Activated naive CD4-positive, alpha-beta T cell treated with anti-CD3 and anti-CD28 coated beads for 36 hours (primary cell): ENCODE measurements at regions not wholly inside any gene's neighbourhood (a gene's known extent, or its start where the extent isn't known, plus 50 kb on each side); places are given as distances from the start of the nearest gene placed in this dataset.
A peak's percentile ranks its signal among the peaks of the same experiment; 100 is the strongest.

Experiments
- CTCF ChIA-PET: fragments of 350-600 bp; sonication (Branson Sonifier 250); formaldehyde crosslinking; loops from one replicate; lab custom pipeline; 2021; ENCODE audit warnings: antibody characterized with exemption; lab: Charles Lee
- DNase-seq: peaks from one replicate; pipeline ENCODE4 v3.0.0-alpha.2; 2020
- H3K27ac Mint-ChIP-seq: one replicate; pipeline ENCODE4 v1.8.0; 2021; ENCODE audit warnings: mild to moderate bottlenecking, mixed read lengths
- H3K27me3 Mint-ChIP-seq: one replicate; pipeline ENCODE4 v1.8.0; 2021; ENCODE audit warnings: low read depth, mixed read lengths
- H3K36me3 Mint-ChIP-seq: one replicate; pipeline ENCODE4 v1.8.0; 2021; ENCODE audit warnings: low read depth, mixed read lengths
- H3K4me1 Mint-ChIP-seq: one replicate; pipeline ENCODE4 v1.8.0; 2021; ENCODE audit warnings: low read depth, mixed read lengths
- H3K4me3 Mint-ChIP-seq: one replicate; pipeline ENCODE4 v1.8.0; 2021; ENCODE audit warnings: mild to moderate bottlenecking, moderate library complexity, mixed read lengths
- H3K9me3 Mint-ChIP-seq: one replicate; pipeline ENCODE4 v1.8.0; 2021; ENCODE audit warnings: mixed read lengths
- intact Hi-C: fragments of 100-400 bp; cut with micrococcal nuclease; formaldehyde crosslinking; loops from one replicate; pipeline ENCODE4 v1.15.1; 2023

GRCh38 chr5:6806668-6807067 lies 93.4 kb downstream of the TENT4A start:
- no peak overlapping the region for H3K27ac Mint-ChIP-seq
- H3K36me3 Mint-ChIP-seq = peaks cover 1% of the 10 kb centered on the region
- no peaks in the 10 kb centered on the region for H3K4me1 Mint-ChIP-seq
- CTCF ChIA-PET = no interaction called here
- no peak for DNase-seq
- peaks cover 10% of the 10 kb centered on the region for H3K27me3 Mint-ChIP-seq
- peaks cover 3% of the 10 kb centered on the region for H3K9me3 Mint-ChIP-seq
- no peak overlapping the region for H3K4me3 Mint-ChIP-seq
- intact Hi-C loops = no loop called here

DNA sequence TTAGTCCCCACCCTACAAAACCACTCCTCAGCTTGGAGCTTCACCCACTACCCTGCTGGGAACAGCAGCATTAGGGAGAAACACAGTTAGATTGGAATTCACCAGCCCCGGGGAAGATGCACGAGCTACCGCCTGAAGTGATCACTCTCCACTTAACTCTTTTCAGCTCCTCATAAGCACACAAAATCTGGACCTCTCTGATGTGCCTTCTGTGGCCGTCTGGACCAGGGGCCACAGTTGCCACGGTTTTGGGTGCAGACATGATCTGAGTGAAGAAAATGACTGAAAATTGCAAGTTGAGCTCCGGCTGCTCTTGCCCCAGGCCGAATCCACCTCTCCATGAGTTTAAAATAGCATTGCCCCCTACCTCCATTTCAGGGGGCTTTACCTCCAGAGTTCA lies 95.2 kb downstream of the TENT4A start:
- Mint-ChIP-seq H3K9me3 (peaks cover 3% of the 10 kb centered on the region), H3K27ac (no peak overlapping the region), H3K27me3 (peaks cover 7% of the 10 kb centered on the region), H3K4me1 (no peaks in the 10 kb centered on the region), H3K36me3 (no peaks in the 10 kb centered on the region), H3K4me3 (no peak overlapping the region)
- intact Hi-C loops = no loop called here
- no peak for DNase-seq
- CTCF ChIA-PET = interaction anchor here (0.6 kb wide), 1 partner anchor 8 kb away, joined by 4 read pairs; no protein-coding TSS in a partner anchor

- Mint-ChIP-seq H3K4me3 (no peak overlapping the region), H3K27ac (no peak overlapping the region), H3K9me3 (peaks cover 3% of the 10 kb centered on the region), H3K27me3 (peaks cover 7% of the 10 kb centered on the region), H3K36me3 (no peaks in the 10 kb centered on the region), H3K4me1 (no peaks in the 10 kb centered on the region)
- DNase-seq = no peak
- CTCF ChIA-PET = no interaction called here
- intact Hi-C loops = no loop called here
Measured at GRCh38 chr5:6810641-6811405, 97.6 kb downstream of the TENT4A start.

GRCh38 chr5:6812091-6812490 lies 98.9 kb downstream of the TENT4A start:
- no peak for DNase-seq
- intact Hi-C loops = no loop called here

GRCh38 chr5:6812800-6813731 lies 99.8 kb downstream of the TENT4A start:
- Mint-ChIP-seq H3K9me3 (no peaks in the 10 kb centered on the region), H3K36me3 (no peaks in the 10 kb centered on the region), H3K27ac (no peak overlapping the region), H3K4me3 (no peak overlapping the region), H3K27me3 (peaks cover 6% of the 10 kb centered on the region), H3K4me1 (no peaks in the 10 kb centered on the region)
- DNase-seq = no peak
- CTCF ChIA-PET = interaction anchor here (2.1 kb wide), 1 partner anchor 9 kb away, joined by 5 read pairs; no protein-coding TSS in a partner anchor
- intact Hi-C loops = no loop called here

More at GRCh38 chr5:6812091-6812490, 98.9 kb downstream of the TENT4A start:
- Mint-ChIP-seq H3K36me3 (no peaks in the 10 kb centered on the region), H3K4me3 (no peak overlapping the region), H3K27me3 (peaks cover 4% of the 10 kb centered on the region), H3K4me1 (no peaks in the 10 kb centered on the region), H3K9me3 (no peaks in the 10 kb centered on the region), H3K27ac (no peak overlapping the region)
- CTCF ChIA-PET = interaction anchor here (0.6 to 2.1 kb wide), 2 partner anchors 10 to 277 kb away, joined by 3 to 5 read pairs; no protein-coding TSS in a partner anchor

DNA sequence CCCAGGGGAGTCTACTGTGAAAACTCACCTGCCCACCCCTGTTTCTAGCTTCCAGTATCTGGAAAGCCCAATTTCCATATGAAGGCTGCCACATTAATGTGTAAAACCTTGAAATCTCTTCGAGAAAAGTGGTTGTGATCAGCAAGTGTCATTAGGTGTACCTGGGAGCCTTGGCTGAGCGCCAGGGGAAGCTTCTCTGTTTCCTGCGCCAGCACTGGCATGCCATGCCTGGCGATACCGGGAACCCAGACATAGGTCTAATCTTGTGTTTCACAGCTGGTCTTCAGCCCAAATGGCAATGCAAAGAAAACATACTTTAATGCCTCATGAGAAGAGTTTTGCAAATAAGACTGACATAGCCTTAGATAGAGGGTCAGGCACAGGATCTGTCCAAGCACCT lies 101.6 kb downstream of the TENT4A start:
- Mint-ChIP-seq H3K27me3 (peaks cover 9% of the 10 kb centered on the region), H3K4me3 (no peak overlapping the region), H3K27ac (no peak overlapping the region), H3K4me1 (no peaks in the 10 kb centered on the region), H3K36me3 (no peaks in the 10 kb centered on the region), H3K9me3 (no peaks in the 10 kb centered on the region)
- CTCF ChIA-PET = no interaction called here
- no peak for DNase-seq
- intact Hi-C loops = no loop called here

GRCh38 chr5:6818594-6819511 lies 105.6 kb downstream of the TENT4A start:
- Mint-ChIP-seq H3K27me3 (peaks cover 13% of the 10 kb centered on the region), H3K4me1 (no peaks in the 10 kb centered on the region), H3K9me3 (peaks cover 13% of the 10 kb centered on the region), H3K27ac (no peak overlapping the region), H3K4me3 (no peak overlapping the region), H3K36me3 (peaks cover 4% of the 10 kb centered on the region)
- CTCF ChIA-PET = interaction anchor here (1.0 kb wide), 1 partner anchor 10 kb away, joined by 3 read pairs; no protein-coding TSS in a partner anchor
- intact Hi-C loops = no loop called here
- no peak for DNase-seq

- Mint-ChIP-seq H3K4me3 (no peak overlapping the region), H3K36me3 (peaks cover 4% of the 10 kb centered on the region), H3K9me3 (peaks cover 13% of the 10 kb centered on the region), H3K27ac (no peak overlapping the region), H3K4me1 (no peaks in the 10 kb centered on the region), H3K27me3 (peaks cover 16% of the 10 kb centered on the region)
- CTCF ChIA-PET = interaction anchor here (1.4 to 2.2 kb wide), 4 partner anchors 10 to 936 kb away, joined by 3 to 9 read pairs (median 5); no protein-coding TSS in a partner anchor
- intact Hi-C loops = no loop called here
- DNase-seq = no peak
Measured at GRCh38 chr5:6819521-6819920, 106.3 kb downstream of the TENT4A start.

- DNase-seq = peak; percentile 75
- H3K9me3 Mint-ChIP-seq = peaks cover 13% of the 10 kb centered on the region
- CTCF ChIA-PET = interaction anchor here (0.5 to 2.2 kb wide), 10 partner anchors 8 to 934 kb away, joined by 3 to 9 read pairs (median 4); no protein-coding TSS in a partner anchor
- peaks cover 4% of the 10 kb centered on the region for H3K36me3 Mint-ChIP-seq
- intact Hi-C loops = loop anchor here (1.0 to 2.0 kb wide), 2 partner anchors 572 to 925 kb away; no protein-coding TSS in a partner anchor
- no peaks in the 10 kb centered on the region for H3K4me1 Mint-ChIP-seq
- peaks cover 19% of the 10 kb centered on the region for H3K27me3 Mint-ChIP-seq
- no peak overlapping the region for H3K27ac Mint-ChIP-seq
- no peak overlapping the region for H3K4me3 Mint-ChIP-seq
Measured at GRCh38 chr5:6820851-6821479, 107.7 kb downstream of the TENT4A start.

DNA sequence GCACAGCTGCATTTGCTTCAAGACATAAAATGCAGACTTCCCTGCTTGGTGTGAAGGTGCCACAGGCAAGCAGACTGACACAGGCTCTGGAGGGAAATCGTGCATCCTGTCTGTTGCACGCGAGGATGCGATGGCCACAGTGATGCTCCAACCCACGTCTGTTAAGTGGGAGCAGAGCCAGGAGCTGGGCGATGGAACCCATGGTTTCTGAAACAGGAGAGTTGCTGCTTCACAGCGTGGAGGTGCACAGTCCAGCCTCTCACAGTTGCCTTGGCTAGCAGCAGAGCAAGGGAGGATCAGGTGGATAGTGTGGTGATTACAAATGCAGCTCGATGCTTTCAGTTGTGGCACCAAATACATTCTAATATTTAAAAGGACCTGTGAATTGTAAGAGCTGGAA lies 108.8 kb downstream of the TENT4A start:
- no peak overlapping the region for H3K4me3 Mint-ChIP-seq
- H3K36me3 Mint-ChIP-seq = peaks cover 4% of the 10 kb centered on the region
- intact Hi-C loops = no loop called here

More for the DNA sequence above, 108.8 kb downstream of the TENT4A start:
- CTCF ChIA-PET = interaction anchor here (0.7 to 1.3 kb wide), 2 partner anchors 9 to 27 kb away, joined by 4 to 5 read pairs; no protein-coding TSS in a partner anchor
- H3K4me1 Mint-ChIP-seq = peaks cover under 1% of the 10 kb centered on the region
- no peak overlapping the region for H3K27ac Mint-ChIP-seq
- no peak for DNase-seq
- H3K27me3 Mint-ChIP-seq = peaks cover 24% of the 10 kb centered on the region
- peaks cover 13% of the 10 kb centered on the region for H3K9me3 Mint-ChIP-seq
